Erythroblast (primary cell): ENCODE measurements at regions not wholly inside any gene's neighbourhood (a gene's known extent, or its start where the extent isn't known, plus 50 kb on each side); places are given as distances from the start of the nearest gene placed in this dataset.

Experiments used
- GATA1 ChIP-seq: IDR thresholded peaks from 2 replicates; pipeline ENCODE4 v1.6.1; 2011; ENCODE audit warnings: low read depth, mild to moderate bottlenecking, control low read depth, low read length, moderate library complexity
- POLR2A ChIP-seq: IDR thresholded peaks from 2 replicates; pipeline ENCODE4 v1.6.1; 2011; ENCODE audit warnings: mild to moderate bottlenecking, low read length

DNA sequence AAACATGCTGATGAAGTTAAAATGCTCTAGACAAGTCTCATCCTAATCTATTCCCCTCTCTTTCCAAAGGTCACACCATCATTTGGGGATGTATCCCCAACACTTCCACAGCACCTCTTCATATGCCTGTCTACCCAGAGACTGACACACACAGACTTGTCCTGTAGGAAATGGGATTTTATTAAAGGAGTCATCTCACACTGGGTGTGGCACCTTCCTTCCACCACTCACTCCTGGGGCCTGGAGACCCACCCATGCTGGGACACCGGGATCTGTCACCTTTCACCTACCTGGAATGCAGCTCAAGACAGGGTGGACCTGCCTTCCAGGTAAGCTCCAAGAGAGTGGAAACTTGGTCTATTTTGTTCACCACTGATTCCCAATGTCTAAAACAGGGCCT lies 99.4 kb upstream of the HAND1 start:
- TF ChIP-seq POLR2A = no peak
- no peak for TF ChIP-seq GATA1
